Erythroblast (primary cell): ENCODE measurements at regions not wholly inside any gene's neighbourhood (a gene's known extent, or its start where the extent isn't known, plus 50 kb on each side); places are given as distances from the start of the nearest gene placed in this dataset.

Source experiments
- GATA1 ChIP-seq: IDR thresholded peaks from 2 replicates; pipeline ENCODE4 v1.6.1; 2011; ENCODE audit warnings: low read depth, mild to moderate bottlenecking, control low read depth, low read length, moderate library complexity
- POLR2A ChIP-seq: IDR thresholded peaks from 2 replicates; pipeline ENCODE4 v1.6.1; 2011; ENCODE audit warnings: mild to moderate bottlenecking, low read length

- no peak for TF ChIP-seq POLR2A
- TF ChIP-seq GATA1, result no peak
Measured at GRCh38 chr6:44700422-44700821, 312.9 kb downstream of the CDC5L start.
